HG02610 (cell line): ENCODE measurements at regions not wholly inside any gene's neighbourhood (a gene's known extent, or its start where the extent isn't known, plus 50 kb on each side); places are given as distances from the start of the nearest gene placed in this dataset.
"Not testable (repeated sequence)": the region's sequence is repeated elsewhere in the genome, so short reads cannot be mapped to it uniquely, and the experiment has no call there.

Experiments used
- ATAC-seq: cut with Tn5 transposase; IDR thresholded peaks from one replicate; pipeline ENCODE4 v1.9.1; 2021; ENCODE audit warnings: mild to moderate bottlenecking, moderate library complexity; ENCODE audit not compliant: unreplicated experiment

GRCh38 chr10:125554753-125555152, 128.2 kb downstream of the TEX36 start:
- no peak for ATAC-seq

- no peak for ATAC-seq
Observed at GRCh38 chr10:125554016-125554703, 128.8 kb downstream of the TEX36 start.

- ATAC-seq: no peak
Observed at GRCh38 chr10:125553091-125553490, 129.9 kb downstream of the TEX36 start.

GRCh38 chr10:125551247-125551646, 131.7 kb downstream of the TEX36 start:
- ATAC-seq: no peak

GRCh38 chr10:125550362-125550761, 132.6 kb downstream of the TEX36 start:
- no peak for ATAC-seq

- ATAC-seq: no peak
Observed at GRCh38 chr10:125549653-125550052, 133.3 kb downstream of the TEX36 start.

- no peak for ATAC-seq
Observed at GRCh38 chr10:125548878-125549277, 134.1 kb downstream of the TEX36 start.

GRCh38 chr10:125548356-125548755, 134.6 kb downstream of the TEX36 start:
- no peak for ATAC-seq

- ATAC-seq: no peak
Observed at GRCh38 chr10:125547010-125547650, 135.8 kb downstream of the TEX36 start.

GRCh38 chr10:125543796-125544195, 139.2 kb downstream of the TEX36 start:
- no peak for ATAC-seq

- ATAC-seq: no peak
Observed at GRCh38 chr10:125538947-125539731, 143.8 kb downstream of the TEX36 start.

- no peak for ATAC-seq
Observed at GRCh38 chr10:125536236-125536635, 146.7 kb downstream of the TEX36 start.

- no peak for ATAC-seq
Observed at GRCh38 chr10:125535559-125535958, 147.4 kb downstream of the TEX36 start.

- ATAC-seq: no peak
Observed at GRCh38 chr10:125534515-125534914, 148.4 kb downstream of the TEX36 start.

GRCh38 chr10:125533866-125534265, 149.1 kb downstream of the TEX36 start:
- ATAC-seq: no peak

- no peak for ATAC-seq
Observed at GRCh38 chr10:125531465-125531864, 151.5 kb downstream of the TEX36 start.

GRCh38 chr10:125523347-125523746, 159.6 kb downstream of the TEX36 start:
- no peak for ATAC-seq

- ATAC-seq: no peak
Observed at GRCh38 chr10:125521721-125522680, 161.0 kb downstream of the TEX36 start.

- no peak for ATAC-seq
Observed at GRCh38 chr10:125520968-125521367, 162.0 kb downstream of the TEX36 start.

GRCh38 chr10:125518397-125518796, 164.6 kb downstream of the TEX36 start:
- not testable (repeated sequence) for ATAC-seq

GRCh38 chr10:125515571-125515970, 167.4 kb downstream of the TEX36 start:
- no peak for ATAC-seq
